HUDEP-2 (cell line): ENCODE measurements at regions not wholly inside any gene's neighbourhood (a gene's known extent, or its start where the extent isn't known, plus 50 kb on each side); places are given as distances from the start of the nearest gene placed in this dataset.

Experiments
- DNase-seq, 76 experiments: peaks; one replicate each; lab custom pipeline; 2025; ENCODE audit not compliant: unreplicated experiment in 76 of 76; lab: John Stamatoyannopoulos, UW

- DNase-seq, result no peak
These were observed 165.2 kb downstream of the ZPLD1 start for GRCh38 chr3:102599819-102600576.

GRCh38 chr3:102605153-102605552, 170.3 kb downstream of the ZPLD1 start:
- DNase-seq, result no peak

GRCh38 chr3:102608875-102609274, 174.1 kb downstream of the ZPLD1 start:
- no peak for DNase-seq

- no peak for DNase-seq
These were observed 179.3 kb downstream of the ZPLD1 start for GRCh38 chr3:102614021-102614569.

GRCh38 chr3:102614585-102614984, 179.8 kb downstream of the ZPLD1 start:
- no peak for DNase-seq

- no peak for DNase-seq
These were observed 182.6 kb downstream of the ZPLD1 start for GRCh38 chr3:102617381-102617780.

- DNase-seq, result no peak
These were observed 184.5 kb downstream of the ZPLD1 start for GRCh38 chr3:102619361-102619760.

GRCh38 chr3:102629943-102630342, 195.1 kb downstream of the ZPLD1 start:
- DNase-seq, result no peak

GRCh38 chr3:102630531-102630930, 195.7 kb downstream of the ZPLD1 start:
- DNase-seq, result no peak

GRCh38 chr3:102643546-102643945, 208.7 kb downstream of the ZPLD1 start:
- DNase-seq, result no peak

GRCh38 chr3:102646557-102646956, 211.7 kb downstream of the ZPLD1 start:
- DNase-seq, result no peak

GRCh38 chr3:102660653-102661052, 225.8 kb downstream of the ZPLD1 start:
- no peak for DNase-seq

- no peak for DNase-seq
These were observed 227.1 kb downstream of the ZPLD1 start for GRCh38 chr3:102661707-102662497.

GRCh38 chr3:102662498-102662772, 227.6 kb downstream of the ZPLD1 start:
- DNase-seq, result no peak

GRCh38 chr3:102664126-102664525, 229.3 kb downstream of the ZPLD1 start:
- DNase-seq, result no peak

- DNase-seq, result no peak
These were observed 230.4 kb downstream of the ZPLD1 start for GRCh38 chr3:102665183-102665582.

GRCh38 chr3:102668247-102668646, 233.4 kb downstream of the ZPLD1 start:
- DNase-seq, result no peak

- no peak for DNase-seq
These were observed 236.2 kb downstream of the ZPLD1 start for GRCh38 chr3:102670986-102671385.

GRCh38 chr3:102672305-102672704, 237.5 kb downstream of the ZPLD1 start:
- no peak for DNase-seq

GRCh38 chr3:102673271-102674115, 238.7 kb downstream of the ZPLD1 start:
- DNase-seq, result peak in 50 of 76 experiments; percentile 1 to 69 (median 28)

GRCh38 chr3:102674284-102674683, 239.5 kb downstream of the ZPLD1 start:
- no peak for DNase-seq
